ENCODE measurements at regions not wholly inside any gene's neighbourhood (a gene's known extent, or its start where the extent isn't known, plus 50 kb on each side); places are given as distances from the start of the nearest gene placed in this dataset.

- no peak for TF ChIP-seq CTCF (IDR thresholded peaks at IDR 0.05)
- TF ChIP-seq POLR2A (IDR thresholded peaks at IDR 0.05), result no peak
These were observed 133.7 kb upstream of the DCN start for GRCh38 chr12:91316161-91316906.

Measured in right lobe of liver (tissue), 4 donors.